GM19468 (cell line): ENCODE measurements at regions not wholly inside any gene's neighbourhood (a gene's known extent, or its start where the extent isn't known, plus 50 kb on each side); places are given as distances from the start of the nearest gene placed in this dataset.
"Not testable (repeated sequence)": the region's sequence is repeated elsewhere in the genome, so short reads cannot be mapped to it uniquely, and the experiment has no call there.

Experiments
- ATAC-seq: cut with Tn5 transposase; IDR thresholded peaks from one replicate; pipeline ENCODE4 v1.9.1; 2021; ENCODE audit warnings: mild to moderate bottlenecking, moderate library complexity, moderate number of reproducible peaks; ENCODE audit not compliant: unreplicated experiment; ENCODE audit errors: extremely low read depth

DNA sequence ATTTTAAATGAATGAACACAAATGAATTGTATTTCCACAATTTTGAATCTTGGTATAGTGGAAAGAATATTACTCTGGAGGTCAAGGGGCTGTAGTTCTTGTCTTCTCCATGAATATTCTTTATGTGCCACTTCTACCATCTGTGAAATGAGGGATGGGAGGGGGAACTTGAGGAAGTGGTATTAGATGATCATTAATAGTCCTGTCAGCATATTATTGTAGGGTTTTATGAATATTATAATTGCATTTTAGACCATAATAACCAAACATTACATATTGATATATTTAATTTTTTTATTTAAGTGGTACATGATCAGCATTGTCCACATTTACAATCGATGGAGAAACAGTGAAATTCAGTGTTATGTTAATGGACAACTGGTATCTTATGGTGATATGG, 205.8 kb downstream of the CCDC74A start:
- ATAC-seq, result not testable (repeated sequence)

DNA sequence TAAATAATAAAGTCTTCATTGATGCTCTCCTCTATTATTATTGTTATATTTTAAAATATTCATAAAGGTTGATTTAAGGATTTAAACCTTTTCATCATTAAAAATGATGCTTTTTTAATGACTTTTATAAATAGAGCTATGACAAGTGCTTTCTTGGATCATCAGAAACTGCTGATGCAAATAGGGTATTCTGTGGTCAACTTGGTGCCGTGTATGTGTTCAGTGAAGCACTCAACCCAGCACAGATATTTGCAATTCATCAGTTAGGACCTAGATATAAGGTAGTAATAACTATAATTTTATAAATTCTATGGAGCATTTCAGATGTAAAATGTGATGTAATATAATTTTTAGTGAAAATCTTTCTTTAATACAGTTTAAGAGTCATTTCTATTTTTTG, 208.7 kb downstream of the CCDC74A start:
- peak; percentile 98 for ATAC-seq

- ATAC-seq, result not testable (repeated sequence)
These were observed 210.8 kb downstream of the CCDC74A start for GRCh38 chr2:131738533-131738932.

DNA sequence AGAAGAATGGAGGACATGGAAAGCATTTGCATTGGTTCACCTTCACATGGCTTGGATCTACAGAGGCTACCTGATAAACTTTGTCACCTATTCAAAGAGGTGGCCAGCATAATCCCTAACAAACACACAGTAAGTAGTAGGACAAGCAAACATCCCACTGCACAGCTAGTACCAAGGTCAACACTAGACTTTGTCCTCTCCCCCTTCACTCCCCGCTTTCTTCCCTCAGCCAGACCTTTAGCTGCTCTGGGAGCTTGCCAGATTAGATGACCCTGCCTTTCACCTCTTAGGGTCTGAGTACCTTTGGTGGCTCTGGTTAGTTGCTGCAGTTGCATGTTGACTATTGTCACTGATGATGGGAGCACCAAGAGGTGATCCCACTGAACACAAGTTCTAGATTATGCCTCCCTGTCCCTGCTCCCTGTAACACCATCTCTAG, 211.3 kb downstream of the CCDC74A start:
- not testable (repeated sequence) for ATAC-seq

DNA sequence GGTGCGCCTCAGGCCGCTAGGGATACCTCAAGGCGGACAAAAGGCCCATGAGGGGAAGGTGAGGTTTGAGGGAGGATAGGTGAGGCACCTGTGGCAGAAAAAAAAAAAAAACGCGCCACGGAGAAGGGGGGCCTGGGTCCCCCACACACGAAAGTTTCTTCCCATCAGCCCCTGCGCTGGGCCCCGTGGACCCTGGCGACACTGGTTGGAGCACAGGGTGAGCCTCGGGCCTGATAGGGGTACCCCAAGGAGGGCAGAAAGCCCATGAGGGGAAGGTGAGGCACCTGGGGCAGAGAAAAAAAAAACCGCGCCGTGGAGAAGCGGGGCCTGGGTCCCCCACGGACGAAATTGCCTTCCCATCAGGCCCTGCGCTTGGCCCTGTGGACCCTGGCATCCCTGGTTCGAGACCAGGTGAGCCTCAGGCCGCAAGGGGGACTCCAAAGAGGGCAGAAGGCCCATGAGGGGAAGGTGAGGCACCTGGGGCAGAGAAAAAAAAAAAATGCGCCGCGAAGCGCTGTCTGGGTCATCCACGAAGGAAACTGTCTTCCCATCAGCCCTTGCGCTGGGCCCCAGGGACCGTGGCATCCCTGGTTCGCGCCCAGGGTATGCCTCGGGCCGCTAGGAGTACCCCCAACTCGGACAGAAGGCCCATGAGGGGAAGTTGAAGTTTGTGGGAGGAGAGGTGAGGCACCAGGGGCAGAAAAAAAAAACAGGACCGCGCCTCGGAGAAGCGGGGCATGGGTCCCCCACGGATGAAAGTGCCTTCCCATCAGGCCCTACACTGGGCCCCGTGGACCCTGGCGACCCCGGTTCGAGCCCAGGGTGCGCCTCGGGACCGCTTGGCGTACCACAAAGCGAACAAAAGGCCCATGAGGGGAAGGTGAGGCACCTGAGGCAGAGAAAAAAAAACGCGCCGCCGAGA, 226.2 kb downstream of the CCDC74A start:
- ATAC-seq, result no peak

DNA sequence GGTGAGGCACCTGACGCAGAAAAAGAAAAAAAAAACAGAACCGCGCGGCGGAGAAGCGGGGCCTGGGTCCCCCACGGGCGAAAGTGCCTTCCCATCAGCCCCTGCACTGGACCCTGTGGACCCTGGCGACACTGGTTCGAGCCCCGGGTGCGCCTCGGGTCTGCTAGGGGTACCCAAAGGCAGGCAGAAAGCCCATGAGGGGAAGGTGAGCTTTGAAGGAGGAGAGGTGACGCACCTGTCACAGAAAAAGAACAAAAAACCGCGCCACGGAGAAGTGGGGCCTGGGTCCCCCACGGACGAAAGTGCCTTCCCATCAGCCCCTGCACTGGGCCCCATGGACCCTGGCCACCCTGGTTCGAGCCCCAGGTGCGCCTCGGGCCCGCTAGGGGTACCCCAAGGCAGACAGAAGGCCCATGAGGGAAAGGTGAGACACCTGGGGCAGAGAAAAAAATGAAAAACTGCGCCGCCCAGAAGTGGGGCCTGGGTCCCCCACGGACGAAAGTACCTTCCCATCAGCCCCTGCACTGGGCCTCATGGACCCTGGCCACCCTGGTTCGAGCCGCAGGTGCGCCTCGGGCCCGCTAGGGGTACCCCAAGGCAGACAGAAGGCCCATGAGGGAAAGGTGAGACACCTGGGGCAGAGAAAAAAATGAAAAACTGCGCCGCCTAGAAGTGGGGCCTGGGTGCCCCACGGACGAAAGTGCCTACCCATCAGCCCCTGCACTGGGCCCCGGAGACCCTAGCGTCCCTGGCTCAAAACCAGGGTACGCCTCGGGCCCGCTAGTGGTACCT, 227.4 kb downstream of the CCDC74A start:
- ATAC-seq, result no peak

GRCh38 chr2:131756141-131756907, 228.6 kb downstream of the CCDC74A start:
- ATAC-seq, result no peak

DNA sequence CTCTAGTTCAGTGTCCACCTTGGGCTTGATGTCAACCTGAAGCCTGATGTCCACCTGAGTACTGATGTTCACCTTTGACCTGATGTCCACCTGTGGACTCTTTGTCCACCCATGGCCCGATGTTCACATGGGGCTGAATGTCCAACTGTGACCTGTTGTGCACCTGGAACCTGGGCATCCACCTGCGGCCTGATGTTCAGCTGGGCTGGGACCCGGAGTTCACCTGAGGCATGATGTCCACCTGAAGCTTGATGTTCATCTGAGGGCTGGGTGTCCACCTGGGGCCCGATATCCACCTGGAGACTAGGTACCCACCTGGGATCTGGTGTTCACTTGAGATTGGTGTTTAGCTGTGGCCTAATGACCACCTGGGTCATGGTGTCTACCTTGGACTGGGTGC, 231.3 kb downstream of the CCDC74A start:
- ATAC-seq, result not testable (repeated sequence)

GRCh38 chr2:131774955-131775555, 247.4 kb downstream of the CCDC74A start:
- not testable (repeated sequence) for ATAC-seq

DNA sequence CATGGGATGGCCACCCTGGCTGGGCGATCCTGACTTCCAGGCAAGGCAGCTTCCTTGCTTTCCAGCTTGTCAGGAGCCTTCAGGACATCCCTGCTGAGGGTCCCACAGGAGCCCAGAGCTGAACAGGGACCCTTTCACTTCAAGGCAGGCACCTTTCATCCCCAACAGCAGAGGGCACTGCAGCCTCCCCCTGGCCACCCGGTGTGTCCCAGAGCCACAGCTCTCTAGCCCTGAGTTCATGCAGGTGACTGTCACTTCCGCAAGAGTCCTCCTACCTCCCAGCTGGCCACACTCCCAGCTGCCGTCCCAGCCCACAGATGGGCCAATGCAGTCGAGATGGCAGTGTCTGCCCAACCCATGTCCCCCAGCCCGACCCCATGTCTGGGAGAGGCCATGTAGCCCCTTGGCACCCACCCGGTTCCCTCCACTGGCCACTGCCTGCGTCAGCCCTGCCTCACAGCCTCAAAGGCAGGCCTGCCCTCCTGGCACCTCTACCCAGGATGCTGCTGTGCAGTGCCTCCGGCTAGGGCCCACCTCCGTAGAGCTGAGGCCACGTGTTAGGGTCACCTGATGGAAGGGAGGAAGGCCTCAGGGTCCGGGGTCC, 248.3 kb downstream of the CCDC74A start:
- not testable (repeated sequence) for ATAC-seq

DNA sequence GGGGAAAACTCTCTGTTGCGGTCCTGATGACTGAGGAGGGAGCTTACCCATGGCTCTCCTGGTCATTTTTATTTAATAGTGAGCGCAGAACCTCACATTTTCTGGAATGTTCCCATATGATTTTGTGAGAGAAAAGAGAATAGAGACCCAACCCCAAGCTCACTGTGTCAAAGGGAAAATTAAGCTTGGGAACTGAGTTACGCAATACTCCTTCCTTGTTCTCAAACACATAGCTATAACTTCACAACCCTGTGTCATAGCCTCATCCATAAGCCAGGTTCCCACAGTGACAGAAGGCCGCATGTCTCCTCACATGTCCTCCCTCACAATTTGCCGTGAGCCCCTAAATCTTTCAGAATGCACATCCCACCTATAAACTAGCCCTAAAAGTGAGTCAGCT, 252.8 kb downstream of the CCDC74A start:
- ATAC-seq, result not testable (repeated sequence)

DNA sequence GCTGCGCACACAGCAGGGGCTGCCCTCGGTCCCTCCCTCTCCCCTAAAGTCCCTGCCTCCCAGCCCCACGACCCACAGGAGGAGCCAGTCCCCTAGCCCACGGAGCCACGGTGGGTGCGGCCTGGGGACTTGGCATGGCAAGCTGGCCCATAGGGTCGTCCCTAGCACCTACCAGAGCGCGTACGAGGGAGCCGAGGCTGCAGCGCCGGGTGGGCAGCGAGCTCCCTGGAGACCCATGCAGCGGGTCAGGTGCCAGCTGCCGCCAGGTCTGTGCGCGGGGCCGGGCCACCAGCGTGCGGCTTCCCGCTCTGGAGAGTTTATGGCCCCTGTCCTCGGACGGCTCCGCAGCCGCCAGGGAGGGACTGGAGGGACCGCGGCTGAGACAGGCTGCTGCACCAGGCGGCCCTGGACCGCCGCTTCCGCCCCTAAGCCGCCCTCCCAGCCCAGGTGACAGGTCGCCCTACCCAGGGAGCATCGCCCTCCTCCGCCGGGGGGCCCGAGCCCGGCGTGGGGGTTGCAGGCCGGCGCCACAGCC, 273.6 kb downstream of the CCDC74A start:
- no peak for ATAC-seq

DNA sequence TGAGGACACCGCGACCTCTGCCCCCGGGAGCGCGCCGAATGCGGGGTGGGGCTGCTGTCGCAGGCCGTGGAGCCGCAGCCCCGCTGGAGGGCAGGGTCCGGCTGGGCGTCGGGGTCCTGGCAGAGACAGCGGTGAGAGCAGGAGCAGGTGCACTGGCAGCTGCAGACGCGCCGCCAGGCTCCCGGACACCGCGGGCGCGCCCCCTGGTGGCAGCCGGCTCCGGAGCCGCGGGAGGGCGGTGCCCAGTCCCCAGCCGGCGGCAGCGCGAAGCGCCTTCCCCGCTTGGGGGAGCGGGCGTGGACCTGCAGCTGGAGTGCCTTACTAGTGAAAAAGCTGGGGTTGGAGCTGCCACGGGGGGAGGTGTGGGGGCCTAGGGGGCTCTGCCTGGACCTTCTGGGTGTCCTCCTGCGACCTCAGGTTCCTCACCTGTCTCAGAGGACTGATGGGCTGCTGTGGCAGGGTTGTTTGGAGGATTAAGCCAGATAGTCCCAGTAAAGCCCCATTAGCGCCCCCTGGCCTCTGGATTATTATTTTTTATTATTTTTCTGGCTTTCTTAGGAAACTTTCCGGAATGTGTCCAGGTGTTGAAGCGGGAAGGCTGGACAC, 274.2 kb downstream of the CCDC74A start:
- peak; percentile 79 for ATAC-seq

GRCh38 chr2:131802351-131802836, 274.7 kb downstream of the CCDC74A start:
- ATAC-seq, result not testable (repeated sequence)

- not testable (repeated sequence) for ATAC-seq
These were observed 275.5 kb downstream of the CCDC74A start for GRCh38 chr2:131803237-131803636.

- ATAC-seq, result not testable (repeated sequence)
These were observed 284.9 kb downstream of the CCDC74A start for GRCh38 chr2:131812605-131813004.

DNA sequence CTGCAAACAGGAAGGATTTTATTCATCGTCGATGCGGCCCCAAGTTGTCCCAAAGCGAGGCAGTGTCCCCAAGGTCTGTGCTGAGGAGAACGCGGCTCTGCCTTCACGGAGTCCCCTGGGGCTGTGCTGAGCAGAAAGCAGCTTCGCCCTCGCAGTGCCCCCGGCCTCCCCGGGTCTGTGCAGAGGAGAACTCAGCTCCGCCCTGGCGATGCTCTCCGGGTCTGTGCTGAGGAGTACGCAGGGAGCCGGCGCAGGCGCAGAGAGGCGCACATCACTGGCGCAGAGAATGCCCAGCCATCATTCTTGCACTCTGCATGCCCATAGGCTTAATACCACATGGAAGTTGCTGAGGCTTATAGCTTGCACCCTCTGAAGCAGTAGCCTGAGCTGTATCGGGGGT, 285.7 kb downstream of the CCDC74A start:
- not testable (repeated sequence) for ATAC-seq

GRCh38 chr2:131818267-131818973, 290.7 kb downstream of the CCDC74A start:
- ATAC-seq, result not testable (repeated sequence)
